ENCODE measurements at regions not wholly inside any gene's neighbourhood (a gene's known extent, or its start where the extent isn't known, plus 50 kb on each side); places are given as distances from the start of the nearest gene placed in this dataset.

DNA sequence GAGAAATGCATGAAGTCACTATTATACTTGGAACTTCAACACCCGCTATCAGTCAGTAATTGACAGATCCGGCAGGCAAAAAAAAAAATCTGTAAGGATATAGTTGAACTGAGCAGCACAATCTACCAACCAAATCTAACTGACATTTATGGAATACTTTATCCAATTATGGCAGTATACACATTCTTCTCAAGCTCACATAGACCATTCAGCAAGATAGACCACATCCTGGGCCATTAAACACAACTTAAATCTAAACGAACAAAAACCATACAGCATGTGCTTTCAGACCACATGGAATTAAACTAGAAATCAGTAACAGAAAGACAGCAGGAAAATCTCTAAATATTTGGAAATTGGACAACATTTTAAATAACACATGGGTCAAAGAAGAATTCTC lies 112.7 kb downstream of the MPP7 start:
- TF ChIP-seq, protein P1, sequence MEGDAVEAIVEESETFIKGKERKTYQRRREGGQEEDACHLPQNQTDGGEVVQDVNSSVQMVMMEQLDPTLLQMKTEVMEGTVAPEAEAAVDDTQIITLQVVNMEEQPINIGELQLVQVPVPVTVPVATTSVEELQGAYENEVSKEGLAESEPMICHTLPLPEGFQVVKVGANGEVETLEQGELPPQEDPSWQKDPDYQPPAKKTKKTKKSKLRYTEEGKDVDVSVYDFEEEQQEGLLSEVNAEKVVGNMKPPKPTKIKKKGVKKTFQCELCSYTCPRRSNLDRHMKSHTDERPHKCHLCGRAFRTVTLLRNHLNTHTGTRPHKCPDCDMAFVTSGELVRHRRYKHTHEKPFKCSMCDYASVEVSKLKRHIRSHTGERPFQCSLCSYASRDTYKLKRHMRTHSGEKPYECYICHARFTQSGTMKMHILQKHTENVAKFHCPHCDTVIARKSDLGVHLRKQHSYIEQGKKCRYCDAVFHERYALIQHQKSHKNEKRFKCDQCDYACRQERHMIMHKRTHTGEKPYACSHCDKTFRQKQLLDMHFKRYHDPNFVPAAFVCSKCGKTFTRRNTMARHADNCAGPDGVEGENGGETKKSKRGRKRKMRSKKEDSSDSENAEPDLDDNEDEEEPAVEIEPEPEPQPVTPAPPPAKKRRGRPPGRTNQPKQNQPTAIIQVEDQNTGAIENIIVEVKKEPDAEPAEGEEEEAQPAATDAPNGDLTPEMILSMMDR (IDR thresholded peaks at IDR 0.05) = no peak
- ATAC-seq (ENCODE audit: low FRiP score) (no peak), DNase-seq (ENCODE audit: low spot score) (no peak)

DNA sequence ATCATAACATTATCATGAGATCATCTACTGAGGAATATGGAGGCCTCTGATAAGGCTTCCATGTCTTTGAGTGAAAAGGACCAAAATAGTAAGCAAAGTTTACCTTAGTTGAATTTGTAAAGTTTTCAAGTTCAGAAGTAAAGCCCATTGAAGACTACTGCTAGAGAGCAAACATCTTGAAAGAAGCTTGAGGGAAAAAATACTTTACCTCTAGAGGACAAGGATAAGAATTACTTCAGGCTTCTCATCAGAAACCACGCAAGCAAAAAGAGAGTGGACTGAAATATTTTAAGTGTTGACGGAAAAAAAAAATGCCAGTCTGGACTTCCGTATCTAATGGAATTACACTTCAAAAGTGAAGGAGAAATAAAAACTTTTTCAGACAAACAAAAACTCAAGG lies 114.3 kb downstream of the MPP7 start:
- DNase-seq (ENCODE audit: low spot score) = no peak
- no peak for ATAC-seq (ENCODE audit: low FRiP score)
- TF ChIP-seq, protein P1 (IDR thresholded peaks at IDR 0.05) = no peak

DNA sequence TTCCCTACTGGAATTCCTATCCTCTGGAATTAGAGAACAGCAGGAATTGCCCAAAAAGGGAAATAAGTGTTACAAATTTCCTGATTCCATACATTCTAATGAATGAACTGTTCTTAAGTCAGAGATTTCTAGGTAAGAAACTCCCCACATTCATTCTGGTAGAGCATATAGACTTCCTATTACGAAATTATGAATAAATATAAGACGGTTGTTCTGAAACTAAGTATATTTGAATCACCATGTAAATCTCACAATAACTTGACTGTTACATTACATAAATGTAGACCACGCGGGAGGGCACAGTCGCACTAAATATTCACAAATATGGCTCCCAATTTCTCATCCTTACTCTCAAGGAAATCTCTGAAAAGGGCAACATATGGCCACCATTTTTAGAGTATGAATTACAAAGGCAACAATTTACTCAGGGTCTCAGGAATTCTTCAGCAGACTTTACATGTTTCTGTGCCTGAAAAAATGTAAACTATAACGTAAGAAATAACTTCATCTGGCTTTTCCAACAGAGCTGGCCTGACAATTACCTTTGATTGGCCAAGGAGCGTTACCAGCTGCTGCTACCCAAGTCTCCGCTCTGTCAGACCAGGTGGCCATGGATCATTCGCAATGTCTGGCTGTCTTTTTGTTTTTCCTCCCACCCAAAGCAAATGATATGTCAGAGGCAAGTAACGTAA lies 115.8 kb downstream of the MPP7 start:
- DNase-seq (ENCODE audit: low spot score) (no peak), ATAC-seq (ENCODE audit: low FRiP score) (no peak)
- TF ChIP-seq, protein P1 (IDR thresholded peaks at IDR 0.05) = no peak

DNA sequence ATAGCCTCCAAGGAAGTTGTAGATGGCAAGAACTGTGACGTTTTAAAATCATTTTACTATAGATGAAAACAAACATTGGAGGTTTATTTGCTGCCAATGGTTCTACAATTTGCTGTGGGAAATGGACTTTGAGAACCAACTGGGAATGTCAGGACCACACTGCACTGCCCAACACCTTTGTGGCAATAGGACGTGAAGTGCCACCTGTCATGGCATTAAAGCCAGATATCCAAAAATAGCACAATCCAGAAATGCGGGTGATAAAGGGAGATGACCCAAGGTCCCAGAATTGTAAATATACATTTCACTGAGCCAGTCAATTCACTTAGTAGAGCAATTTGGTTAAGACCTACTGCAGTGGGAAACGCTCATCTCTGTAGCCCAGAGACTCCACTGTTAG lies 116.4 kb downstream of the MPP7 start:
- ATAC-seq (ENCODE audit: low FRiP score) = no peak
- no peak for DNase-seq (ENCODE audit: low spot score)
- TF ChIP-seq, protein P1 (IDR thresholded peaks at IDR 0.05) = no peak

DNA sequence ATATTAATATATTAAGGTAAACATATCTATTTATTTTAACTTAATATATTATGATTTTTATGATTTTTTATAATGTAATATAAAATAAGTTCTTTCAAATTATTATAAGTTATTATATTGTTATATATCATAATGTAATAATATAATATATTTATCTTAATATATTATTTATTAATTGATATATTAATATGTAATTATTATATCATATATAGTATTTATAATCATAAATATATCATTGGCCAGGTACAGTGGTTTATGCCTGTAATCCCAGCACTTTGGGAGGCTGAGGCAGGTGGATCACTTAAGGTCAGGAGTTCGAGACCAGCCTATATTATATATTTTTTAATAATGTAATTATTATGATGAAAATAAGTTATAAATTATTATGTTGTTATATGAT lies 118.1 kb downstream of the MPP7 start:
- TF ChIP-seq, protein P1 (IDR thresholded peaks at IDR 0.05) = no peak

DNA sequence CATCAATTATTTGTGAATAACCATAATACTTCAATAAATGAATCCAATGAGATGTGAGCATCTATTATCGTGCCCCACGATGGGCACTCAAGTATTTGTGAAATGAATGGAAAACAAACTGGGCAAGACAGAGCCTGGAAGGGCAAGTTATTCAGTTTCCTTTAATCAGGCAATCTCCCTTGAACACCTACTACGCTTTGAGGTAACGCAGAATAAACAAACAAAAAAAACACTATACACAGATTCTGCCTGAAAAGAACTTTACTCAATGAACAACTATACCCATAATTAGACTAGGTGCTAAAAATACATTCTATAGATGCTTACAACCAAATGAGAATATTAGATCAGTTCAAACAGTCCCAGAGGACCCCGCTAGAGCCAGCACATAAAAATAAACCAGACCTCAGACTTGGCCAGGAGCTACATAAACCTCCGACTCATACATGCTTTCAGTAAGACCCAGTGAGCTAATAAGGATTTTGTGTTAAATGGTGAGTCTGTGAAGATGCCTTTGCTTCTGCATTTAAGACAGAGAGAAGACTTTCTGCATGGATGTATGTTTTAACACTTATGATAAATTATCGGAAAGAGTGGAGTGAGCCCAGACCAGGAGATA lies 121.3 kb downstream of the MPP7 start:
- TF ChIP-seq, protein P1 (IDR thresholded peaks at IDR 0.05) = no peak
- ATAC-seq (ENCODE audit: low FRiP score) (no peak), DNase-seq (ENCODE audit: low spot score) (no peak)

More for the DNA sequence above, 118.1 kb downstream of the MPP7 start:
- no peak for ATAC-seq (ENCODE audit: low FRiP score)
- no peak for DNase-seq (ENCODE audit: low spot score)

DNA sequence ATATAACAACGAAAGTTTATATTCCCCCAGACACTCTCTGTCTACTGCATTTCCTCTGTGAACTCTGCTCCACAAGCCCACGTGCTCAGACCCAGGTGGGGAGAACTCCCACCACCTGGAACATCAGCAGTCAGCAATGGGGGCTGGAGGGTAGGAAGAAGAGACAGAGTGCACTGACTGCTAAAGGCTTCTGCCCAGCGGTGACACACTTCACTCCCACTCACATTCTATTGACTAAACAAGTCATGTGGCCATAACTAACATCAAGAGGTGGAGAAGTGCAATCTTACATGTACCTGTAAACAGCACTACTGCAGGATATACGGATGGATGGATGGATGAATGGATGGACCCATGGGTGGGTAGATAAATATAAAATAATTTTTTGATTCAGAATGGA lies 122.2 kb downstream of the MPP7 start:
- ATAC-seq (ENCODE audit: low FRiP score) = no peak
- no peak for DNase-seq (ENCODE audit: low spot score)
- TF ChIP-seq, protein P1 (IDR thresholded peaks at IDR 0.05) = no peak
